CD4-positive, CD25-positive, alpha-beta regulatory T cell (primary cell): ENCODE measurements at regions not wholly inside any gene's neighbourhood (a gene's known extent, or its start where the extent isn't known, plus 50 kb on each side); places are given as distances from the start of the nearest gene placed in this dataset.

Experiments
- ATAC-seq, 2 donors: fragments of 150-1000 bp; cut with Tn5 transposase; one replicate each; pipeline ENCODE4 v1.10.0; 2021; ENCODE audit warnings: low read depth in 2 of 2, moderate number of reproducible peaks in 2 of 2, moderate library complexity in 1 of 2
- DNase-seq, 3 donors: peaks; one replicate each; pipeline versions ENCODE4 v3.0.0 to v3.0.0-alpha.2; 2012 to 2022; ENCODE audit warnings: mixed read lengths in 1 of 3
- H3K27ac ChIP-seq: one replicate; pipeline ENCODE4 v1.7.0; 2013; ENCODE audit warnings: mild to moderate bottlenecking, low read length; ENCODE audit not compliant: insufficient read depth, poor library complexity, severe bottlenecking
- H3K27me3 ChIP-seq: one replicate; pipeline ENCODE4 v1.7.0; 2013; ENCODE audit warnings: low read length; ENCODE audit not compliant: control insufficient read depth, insufficient read depth
- H3K36me3 ChIP-seq: one replicate; pipeline ENCODE4 v1.7.0; 2013; ENCODE audit warnings: mild to moderate bottlenecking, low read length, moderate library complexity; ENCODE audit not compliant: control insufficient read depth, insufficient read depth
- H3K4me1 ChIP-seq: 2 replicates; pipeline ENCODE4 v1.7.0; 2013; ENCODE audit warnings: mild to moderate bottlenecking, low read length; ENCODE audit not compliant: insufficient read depth, control insufficient read depth, poor library complexity, severe bottlenecking
- H3K4me3 ChIP-seq: one replicate; pipeline ENCODE4 v1.7.0; 2013; ENCODE audit warnings: low read depth, mild to moderate bottlenecking, low read length, moderate library complexity
- H3K9me3 ChIP-seq, 2 experiments: 1 replicate in 1 of 2; 2 replicates in 1 of 2; pipeline ENCODE4 v1.7.0; 2013; ENCODE audit warnings: low read length in 2 of 2, mild to moderate bottlenecking in 1 of 2, moderate library complexity in 1 of 2; ENCODE audit not compliant: control insufficient read depth in 2 of 2
- H3K27ac Mint-ChIP-seq, 3 donors: one replicate each; pipeline ENCODE4 v1.8.0; 2020 to 2022; ENCODE audit warnings: mild to moderate bottlenecking in 3 of 3, mixed read lengths in 3 of 3, moderate library complexity in 2 of 3
- H3K27me3 Mint-ChIP-seq: one replicate; pipeline ENCODE4 v1.8.0; 2022; ENCODE audit warnings: mild to moderate bottlenecking, mixed read lengths
- H3K36me3 Mint-ChIP-seq: one replicate; pipeline ENCODE4 v1.8.0; 2020; ENCODE audit warnings: mixed read lengths
- H3K4me1 Mint-ChIP-seq, 4 donors: one replicate each; pipeline ENCODE4 v1.8.0; 2020 to 2022; ENCODE audit warnings: mixed read lengths in 4 of 4, mild to moderate bottlenecking in 1 of 4
- H3K4me3 Mint-ChIP-seq, 4 donors: one replicate each; pipeline ENCODE4 v1.8.0; 2020 to 2022; ENCODE audit warnings: mild to moderate bottlenecking in 4 of 4, mixed read lengths in 4 of 4, moderate library complexity in 3 of 4
- H3K9me3 Mint-ChIP-seq, 7 donors: one replicate each; pipeline ENCODE4 v1.8.0; 2020 to 2022; ENCODE audit warnings: mixed read lengths in 7 of 7, mild to moderate bottlenecking in 3 of 7, moderate library complexity in 2 of 7

DNA sequence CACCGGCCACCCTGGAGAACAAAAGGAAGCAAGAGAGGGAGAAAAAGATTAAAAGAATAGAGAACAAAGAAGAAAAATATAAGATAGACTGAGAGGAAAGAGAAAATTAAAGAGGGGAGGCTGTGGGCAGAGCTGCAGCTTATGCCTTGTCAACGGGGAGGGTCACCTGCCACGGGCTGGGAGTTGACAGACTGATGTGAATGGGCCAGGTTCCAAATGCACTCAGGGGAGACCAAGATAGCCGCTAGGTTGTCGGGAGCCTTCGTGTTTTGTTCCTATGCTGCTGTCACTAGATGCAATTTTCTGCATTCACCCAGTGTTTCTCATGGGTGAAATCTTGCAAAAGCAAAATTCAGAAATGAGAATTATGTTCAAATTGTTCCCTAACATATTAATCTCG is 119.6 kb upstream of the MTHFD1L start:
- H3K4me1 ChIP-seq, result no peaks in the 10 kb centered on the region
- DNase-seq (no peak), ATAC-seq (no peak)
- H3K27ac ChIP-seq, result no peak overlapping the region
- H3K36me3 Mint-ChIP-seq, result no peaks in the 10 kb centered on the region
- H3K27me3 Mint-ChIP-seq, result peaks cover 4% of the 10 kb centered on the region
- no peaks in the 10 kb centered on the region for H3K27me3 ChIP-seq
- no peaks in the 10 kb centered on the region for H3K36me3 ChIP-seq
- H3K4me1 Mint-ChIP-seq, result no peaks in the 10 kb centered on the region
- H3K4me3 Mint-ChIP-seq, result no peak overlapping the region
- H3K27ac Mint-ChIP-seq, result no peak overlapping the region
- H3K9me3 Mint-ChIP-seq, result no peaks in the 10 kb centered on the region
- no peak overlapping the region for H3K4me3 ChIP-seq
- H3K9me3 ChIP-seq, result no peaks in the 10 kb centered on the region

DNA sequence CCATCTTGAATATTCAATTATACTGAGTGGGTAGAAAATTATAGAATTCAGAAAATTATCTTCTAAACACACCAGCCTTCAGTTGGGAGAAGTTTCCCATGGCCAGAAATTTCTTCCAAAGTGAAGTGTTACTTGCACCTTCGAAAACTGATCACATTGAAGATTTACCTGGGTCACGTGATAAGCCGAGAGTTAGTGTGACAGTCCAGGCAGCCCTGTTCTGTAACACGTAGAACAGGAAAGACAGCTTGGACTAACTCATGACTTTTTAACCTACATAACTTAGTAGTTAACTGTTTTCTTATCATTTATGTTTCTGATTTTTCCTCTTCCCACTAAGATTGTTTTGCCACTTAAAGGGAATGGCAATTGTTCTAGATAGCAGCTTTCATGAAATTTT is 118.3 kb upstream of the MTHFD1L start:
- Mint-ChIP-seq H3K4me1 (no peaks in the 10 kb centered on the region), H3K36me3 (no peaks in the 10 kb centered on the region), H3K27me3 (peaks cover 4% of the 10 kb centered on the region), H3K4me3 (no peak overlapping the region), H3K9me3 (no peaks in the 10 kb centered on the region), H3K27ac (no peak overlapping the region)
- ATAC-seq (no peak), DNase-seq (no peak)
- Histone ChIP-seq H3K4me3 (no peak overlapping the region), H3K9me3 (no peaks in the 10 kb centered on the region), H3K27ac (no peak overlapping the region), H3K27me3 (no peaks in the 10 kb centered on the region), H3K36me3 (no peaks in the 10 kb centered on the region), H3K4me1 (no peaks in the 10 kb centered on the region)

DNA sequence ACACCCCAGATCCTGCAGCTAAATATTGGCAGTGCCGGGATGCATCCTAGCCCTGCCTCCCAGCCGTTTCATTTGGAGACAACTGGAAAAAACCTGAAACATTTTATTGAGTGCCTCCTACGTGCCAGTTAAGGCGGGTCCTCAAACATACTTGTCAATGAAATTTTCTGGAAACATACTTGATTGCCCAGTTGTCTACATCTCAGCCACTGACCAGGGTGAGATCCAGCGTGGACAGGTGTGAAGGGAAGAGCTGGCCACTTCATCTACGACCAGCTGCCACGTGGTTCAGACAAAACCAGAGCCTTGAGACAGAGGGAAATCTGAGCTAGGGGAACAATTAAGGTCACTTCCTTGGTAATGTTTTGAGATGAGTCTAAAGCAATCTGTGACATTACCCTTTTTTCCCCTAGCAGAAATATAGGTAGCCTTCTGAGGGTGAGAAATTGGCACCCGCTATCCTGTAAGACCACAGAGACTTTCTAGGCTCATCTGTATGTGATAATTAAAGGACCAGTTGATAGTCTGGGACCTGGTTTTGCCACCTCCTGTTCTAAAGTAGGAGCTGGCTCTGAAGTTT is 116.3 kb upstream of the MTHFD1L start:
- no peak for ATAC-seq
- no peak for DNase-seq
- Mint-ChIP-seq H3K27ac (no peak overlapping the region), H3K36me3 (no peaks in the 10 kb centered on the region), H3K9me3 (no peaks in the 10 kb centered on the region), H3K4me1 (peaks cover 0 to 1% (median 0%) of the 10 kb centered on the region in 4 donors), H3K27me3 (no peaks in the 10 kb centered on the region), H3K4me3 (no peak overlapping the region)
- H3K36me3 ChIP-seq, result no peaks in the 10 kb centered on the region
- no peaks in the 10 kb centered on the region for H3K4me1 ChIP-seq
- H3K27me3 ChIP-seq, result no peaks in the 10 kb centered on the region
- no peak overlapping the region for H3K4me3 ChIP-seq
- H3K27ac ChIP-seq, result no peak overlapping the region
- no peaks in the 10 kb centered on the region for H3K9me3 ChIP-seq

DNA sequence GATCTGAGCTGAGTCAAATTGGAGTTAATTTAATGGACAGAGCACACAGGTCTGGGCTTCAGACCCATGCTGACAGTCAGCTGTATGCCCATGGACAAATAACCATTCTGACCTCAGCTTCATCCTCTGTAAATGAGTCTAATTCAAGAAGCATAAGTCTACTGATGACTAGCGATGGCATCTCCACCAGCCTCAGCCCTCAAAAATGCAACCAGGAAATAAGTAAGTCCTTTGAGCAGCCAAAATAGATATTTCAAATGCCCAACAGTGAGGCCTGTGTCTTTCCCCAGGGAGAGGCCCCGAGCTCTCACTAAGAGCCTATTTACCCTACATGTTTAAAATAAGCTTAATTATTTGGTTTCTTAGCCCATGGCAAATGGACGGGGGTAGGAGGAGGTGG is 114.2 kb upstream of the MTHFD1L start:
- Mint-ChIP-seq H3K27me3 (no peaks in the 10 kb centered on the region), H3K4me1 (peaks cover 0 to 5% (median 0%) of the 10 kb centered on the region in 4 donors), H3K36me3 (no peaks in the 10 kb centered on the region), H3K4me3 (no peak overlapping the region), H3K27ac (no peak overlapping the region), H3K9me3 (no peaks in the 10 kb centered on the region)
- DNase-seq (no peak), ATAC-seq (no peak)
- Histone ChIP-seq H3K4me1 (no peaks in the 10 kb centered on the region), H3K27me3 (no peaks in the 10 kb centered on the region), H3K4me3 (no peak overlapping the region), H3K27ac (no peak overlapping the region), H3K36me3 (no peaks in the 10 kb centered on the region), H3K9me3 (no peaks in the 10 kb centered on the region)

DNA sequence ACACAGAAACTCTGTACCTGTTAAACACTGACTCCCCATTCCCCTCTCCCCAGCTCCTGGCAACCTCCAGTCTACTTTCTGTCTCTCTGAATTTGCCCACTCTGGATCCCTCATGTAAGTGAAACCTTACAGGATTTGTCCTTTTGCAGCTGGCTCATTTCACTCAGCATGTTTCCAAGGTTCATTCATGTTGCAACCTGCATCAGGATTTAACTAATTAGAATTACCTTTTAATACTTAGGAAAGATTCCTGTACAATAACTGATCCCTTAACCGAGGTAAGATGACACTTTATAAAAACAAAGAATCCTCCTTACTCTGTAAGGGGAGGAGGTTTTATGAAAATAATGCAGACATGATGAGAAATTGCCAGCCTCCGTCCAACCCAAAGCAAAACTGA is 113.1 kb upstream of the MTHFD1L start:
- no peak for DNase-seq
- Mint-ChIP-seq H3K4me3 (no peak overlapping the region), H3K36me3 (no peaks in the 10 kb centered on the region), H3K27me3 (no peaks in the 10 kb centered on the region), H3K27ac (no peak overlapping the region), H3K9me3 (no peaks in the 10 kb centered on the region), H3K4me1 (peaks cover 0 to 5% (median 0%) of the 10 kb centered on the region in 4 donors)
- H3K4me1 ChIP-seq, result no peaks in the 10 kb centered on the region
- H3K36me3 ChIP-seq, result no peaks in the 10 kb centered on the region
- no peak for ATAC-seq
- no peaks in the 10 kb centered on the region for H3K9me3 ChIP-seq
- no peak overlapping the region for H3K27ac ChIP-seq
- no peak overlapping the region for H3K4me3 ChIP-seq
- no peaks in the 10 kb centered on the region for H3K27me3 ChIP-seq

DNA sequence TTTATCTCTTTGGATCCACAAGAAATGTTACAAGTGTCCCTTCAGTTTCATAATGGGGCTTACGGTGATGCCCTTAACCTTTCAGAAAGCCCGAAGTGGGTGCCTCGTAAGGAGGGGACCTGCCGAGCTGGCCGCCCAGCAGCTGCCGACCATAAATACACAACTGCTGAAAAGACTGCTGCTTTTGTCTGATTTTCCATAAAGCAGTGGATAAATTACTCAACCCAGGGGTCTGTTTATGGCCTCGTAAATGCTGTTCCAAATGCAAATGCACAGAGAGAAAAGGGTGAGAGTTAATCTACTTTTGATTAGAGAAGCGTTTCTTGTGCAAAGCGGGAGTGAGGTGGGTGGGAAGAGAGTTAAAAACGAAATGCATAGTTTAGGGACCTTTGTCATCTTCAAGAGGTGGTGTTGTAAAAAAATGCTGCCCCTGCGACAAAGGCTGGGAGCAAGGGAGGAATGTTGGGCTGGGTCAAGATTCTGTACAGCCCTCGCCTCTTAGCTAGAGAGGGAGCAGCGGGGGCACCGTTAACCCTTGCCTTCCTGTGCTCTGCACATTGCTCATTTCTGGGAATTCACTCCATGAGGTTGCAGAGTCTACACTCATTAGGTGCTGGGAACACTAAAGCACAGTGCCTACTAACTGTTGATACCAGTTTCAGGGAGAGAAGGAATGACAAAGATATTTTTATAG is 112.0 kb upstream of the MTHFD1L start:
- H3K27me3 Mint-ChIP-seq, result no peaks in the 10 kb centered on the region
- ATAC-seq, result no peak
- H3K36me3 ChIP-seq, result no peaks in the 10 kb centered on the region
- no peaks in the 10 kb centered on the region for H3K9me3 Mint-ChIP-seq
- DNase-seq, result no peak
- H3K27ac ChIP-seq, result no peak overlapping the region
- H3K4me3 Mint-ChIP-seq, result no peak overlapping the region
- H3K4me1 Mint-ChIP-seq, result peaks cover 0 to 5% (median 0%) of the 10 kb centered on the region in 4 donors
- H3K9me3 ChIP-seq, result no peaks in the 10 kb centered on the region
- no peaks in the 10 kb centered on the region for H3K4me1 ChIP-seq
- no peaks in the 10 kb centered on the region for H3K36me3 Mint-ChIP-seq
- no peaks in the 10 kb centered on the region for H3K27me3 ChIP-seq
- no peak overlapping the region for H3K4me3 ChIP-seq
- H3K27ac Mint-ChIP-seq, result no peak overlapping the region

DNA sequence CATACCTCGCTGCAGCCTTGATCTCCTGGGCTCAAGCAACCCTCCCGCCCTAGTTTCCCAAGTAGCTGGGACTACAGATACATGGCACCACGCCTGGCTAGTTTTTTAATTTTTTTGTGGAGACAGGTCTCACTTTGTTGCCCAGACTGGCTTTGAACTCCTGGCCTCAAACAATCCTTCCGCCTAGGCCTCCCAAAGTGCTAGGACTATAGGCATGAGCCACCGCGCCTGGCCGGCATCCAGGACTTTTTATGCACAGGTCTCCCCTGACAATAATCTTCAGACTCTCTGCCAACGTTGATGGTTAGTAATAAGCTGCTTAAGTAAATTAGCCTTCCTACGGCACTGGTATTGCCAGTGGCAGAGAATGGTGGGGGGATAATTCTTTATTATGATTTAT is 110.5 kb upstream of the MTHFD1L start:
- no peak overlapping the region for H3K27ac ChIP-seq
- no peak overlapping the region for H3K27ac Mint-ChIP-seq
- DNase-seq (no peak), ATAC-seq (no peak)
- H3K4me3 Mint-ChIP-seq, result no peak overlapping the region
- H3K4me1 ChIP-seq, result no peaks in the 10 kb centered on the region
- H3K9me3 ChIP-seq, result no peaks in the 10 kb centered on the region
- no peaks in the 10 kb centered on the region for H3K27me3 Mint-ChIP-seq
- H3K4me3 ChIP-seq, result no peak overlapping the region
- no peaks in the 10 kb centered on the region for H3K27me3 ChIP-seq
- no peaks in the 10 kb centered on the region for H3K36me3 ChIP-seq
- H3K9me3 Mint-ChIP-seq, result no peaks in the 10 kb centered on the region
- H3K36me3 Mint-ChIP-seq, result no peaks in the 10 kb centered on the region
- H3K4me1 Mint-ChIP-seq, result peaks cover 0 to 5% (median 0%) of the 10 kb centered on the region in 4 donors

DNA sequence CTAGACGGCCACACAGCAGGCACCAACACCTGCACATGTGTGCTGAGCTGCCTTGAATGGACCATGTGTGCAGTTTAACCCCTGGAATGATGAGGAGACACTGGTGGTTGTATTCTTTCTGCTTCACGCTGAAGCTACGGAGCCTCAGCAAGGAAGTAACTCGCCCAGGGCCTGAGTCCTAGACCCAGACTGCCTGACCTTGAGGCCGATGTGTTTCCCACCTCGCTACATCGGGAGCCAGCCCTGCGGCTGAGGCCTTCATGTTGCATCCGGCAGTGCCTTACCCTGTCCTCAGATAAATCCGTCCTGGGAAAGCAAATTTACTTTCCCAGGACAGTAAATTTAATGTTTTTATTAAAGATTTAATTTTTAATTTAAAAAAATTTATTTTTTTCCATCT is 110.0 kb upstream of the MTHFD1L start:
- Histone ChIP-seq H3K4me3 (no peak overlapping the region), H3K36me3 (no peaks in the 10 kb centered on the region), H3K4me1 (no peaks in the 10 kb centered on the region), H3K27ac (no peak overlapping the region), H3K27me3 (no peaks in the 10 kb centered on the region), H3K9me3 (no peaks in the 10 kb centered on the region)
- Mint-ChIP-seq H3K4me3 (no peak overlapping the region), H3K4me1 (peaks cover 0 to 5% (median 0%) of the 10 kb centered on the region in 4 donors), H3K27me3 (no peaks in the 10 kb centered on the region), H3K27ac (no peak overlapping the region), H3K36me3 (no peaks in the 10 kb centered on the region), H3K9me3 (peaks cover 0 to 1% (median 0%) of the 10 kb centered on the region in 7 donors)
- DNase-seq (no peak), ATAC-seq (no peak)
